HFFc6 (cell line): ENCODE measurements at regions not wholly inside any gene's neighbourhood (a gene's known extent, or its start where the extent isn't known, plus 50 kb on each side); places are given as distances from the start of the nearest gene placed in this dataset.

ENCODE experiments used
- DNase-seq: peaks from one replicate; pipeline ENCODE4 v3.0.0-alpha.2; 2018
- H3K27ac Mint-ChIP-seq: 2 replicates; pipeline ENCODE4 v1.8.0; 2020; ENCODE audit warnings: mild to moderate bottlenecking, mixed read lengths
- H3K27me3 Mint-ChIP-seq: 2 replicates; pipeline ENCODE4 v1.8.0; 2021; ENCODE audit warnings: mild to moderate bottlenecking, moderate library complexity, mixed read lengths; ENCODE audit not compliant: insufficient read depth
- H3K36me3 Mint-ChIP-seq: 2 replicates; pipeline ENCODE4 v1.8.0; 2021; ENCODE audit warnings: low read depth, mixed read lengths
- H3K4me1 Mint-ChIP-seq: 2 replicates; pipeline ENCODE4 v1.8.0; 2020; ENCODE audit warnings: low read depth, mixed read lengths
- H3K4me3 Mint-ChIP-seq: 2 replicates; pipeline ENCODE4 v1.8.0; 2020; ENCODE audit warnings: mild to moderate bottlenecking, moderate library complexity, mixed read lengths
- H3K9me3 Mint-ChIP-seq: 2 replicates; pipeline ENCODE4 v1.8.0; 2020; ENCODE audit warnings: mild to moderate bottlenecking, mixed read lengths
- CTCF ChIP-seq: fragments of 200-600 bp; sonication (generic); IDR thresholded peaks from 2 replicates; pipeline ENCODE4 v1.5.0; 2021; ENCODE audit warnings: antibody characterized with exemption, mild to moderate bottlenecking

GRCh38 chr20:60135276-60135675 lies 177.1 kb downstream of the CDH26 start:
- no peak for TF ChIP-seq CTCF
- peaks cover 19% of the 10 kb centered on the region for H3K27me3 Mint-ChIP-seq
- H3K27ac Mint-ChIP-seq = no peak overlapping the region
- H3K4me1 Mint-ChIP-seq = no peaks in the 10 kb centered on the region
- H3K9me3 Mint-ChIP-seq = no peaks in the 10 kb centered on the region
- H3K36me3 Mint-ChIP-seq = no peaks in the 10 kb centered on the region
- DNase-seq = no peak
- H3K4me3 Mint-ChIP-seq = no peak overlapping the region

GRCh38 chr20:60136645-60137401 lies 178.6 kb downstream of the CDH26 start:
- Mint-ChIP-seq H3K36me3 (no peaks in the 10 kb centered on the region), H3K27me3 (peaks cover 16% of the 10 kb centered on the region), H3K4me3 (no peak overlapping the region), H3K27ac (no peak overlapping the region), H3K4me1 (no peaks in the 10 kb centered on the region), H3K9me3 (no peaks in the 10 kb centered on the region)
- no peak for TF ChIP-seq CTCF
- DNase-seq = no peak

GRCh38 chr20:60137657-60138245 lies 179.5 kb downstream of the CDH26 start:
- no peak for DNase-seq
- Mint-ChIP-seq H3K9me3 (no peaks in the 10 kb centered on the region), H3K4me1 (no peaks in the 10 kb centered on the region), H3K27ac (no peak overlapping the region), H3K27me3 (peaks cover 12% of the 10 kb centered on the region), H3K36me3 (no peaks in the 10 kb centered on the region), H3K4me3 (no peak overlapping the region)
- TF ChIP-seq CTCF = peak; percentile 77

- Mint-ChIP-seq H3K27ac (no peak overlapping the region), H3K9me3 (no peaks in the 10 kb centered on the region), H3K4me1 (no peaks in the 10 kb centered on the region), H3K36me3 (no peaks in the 10 kb centered on the region), H3K27me3 (peaks cover 6% of the 10 kb centered on the region), H3K4me3 (no peak overlapping the region)
- TF ChIP-seq CTCF = no peak
- no peak for DNase-seq
Measured at GRCh38 chr20:60138256-60139220, 180.3 kb downstream of the CDH26 start.

DNA sequence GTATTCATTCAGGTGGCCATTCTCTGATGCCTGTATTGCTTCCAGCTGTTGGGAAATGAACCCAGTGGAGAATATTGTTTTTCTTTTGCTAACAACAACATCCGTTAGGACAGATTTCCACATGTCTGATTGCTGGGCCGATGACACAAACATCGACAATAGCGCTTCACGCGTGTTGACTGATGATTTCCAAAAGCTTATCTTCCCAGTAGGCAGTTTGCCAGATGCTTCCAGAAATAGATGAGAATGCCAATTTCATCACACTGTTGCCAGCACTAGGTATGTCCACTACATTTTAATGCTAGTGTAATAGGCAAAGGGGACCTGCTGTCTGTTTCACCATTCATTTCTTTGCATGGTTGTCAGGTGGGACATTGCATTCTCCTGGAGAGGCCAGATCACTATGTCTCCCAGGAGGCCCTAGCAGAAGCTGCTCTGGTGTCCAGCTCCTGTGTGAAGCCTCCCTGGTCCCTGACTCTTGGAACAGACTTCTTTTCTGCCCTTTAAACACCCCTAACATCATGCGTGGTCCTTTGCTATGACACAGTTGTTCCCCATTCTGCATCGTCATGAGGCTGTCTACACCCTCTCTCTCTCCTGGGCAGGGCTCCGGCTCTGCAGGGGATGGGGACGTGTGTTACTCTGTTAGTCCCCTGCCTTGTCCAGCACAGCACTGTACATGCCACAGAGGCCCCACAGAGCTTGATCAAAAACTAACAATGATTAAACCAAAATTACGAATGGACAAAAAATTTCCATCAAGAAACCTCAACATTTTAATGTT lies 181.6 kb downstream of the CDH26 start:
- H3K27me3 Mint-ChIP-seq = peaks cover 9% of the 10 kb centered on the region; the same call in 1 of the 2 replicates
- no peak for TF ChIP-seq CTCF
- no peak overlapping the region for H3K27ac Mint-ChIP-seq
- DNase-seq = no peak
- H3K9me3 Mint-ChIP-seq = no peaks in the 10 kb centered on the region
- no peaks in the 10 kb centered on the region for H3K4me1 Mint-ChIP-seq
- no peak overlapping the region for H3K4me3 Mint-ChIP-seq
- no peaks in the 10 kb centered on the region for H3K36me3 Mint-ChIP-seq
